HCT116 (cell line): ENCODE measurements at regions not wholly inside any gene's neighbourhood (a gene's known extent, or its start where the extent isn't known, plus 50 kb on each side); places are given as distances from the start of the nearest gene placed in this dataset.
A peak's percentile ranks its signal among the peaks of the same experiment; 100 is the strongest.
"Not testable (repeated sequence)": the region's sequence is repeated elsewhere in the genome, so short reads cannot be mapped to it uniquely, and the experiment has no call there.

Source experiments
- ATAC-seq: fragments of 200-7000 bp; cut with Tn5 transposase; 2 replicates; pipeline ENCODE4 v1.9.1; 2020; ENCODE audit warnings: mild to moderate bottlenecking, moderate library complexity
- BruUV-seq: library from RNA; stranded (reverse); fragments of 400-500 nt; replicated peaks from 2 replicates; lab custom pipeline; 2021; lab: Mats Ljungman, UMichigan
- CTCF ChIA-PET: fragments of 300-600 bp; sonication (Branson Sonifier 250); formaldehyde crosslinking; loops from one replicate; lab custom pipeline; 2021; ENCODE audit warnings: antibody characterized with exemption; lab: Charles Lee
- POLR2A ChIA-PET: fragments of 300-600, 350-600 bp; sonication (Branson Sonifier 250); formaldehyde crosslinking; loops from one replicate; lab custom pipeline; 2021; ENCODE audit warnings: antibody characterized with exemption; lab: Charles Lee
- RAD21 ChIA-PET, 2 experiments: fragments of 300-600 bp; sonication (Branson Sonifier 250); formaldehyde crosslinking; loops; one replicate each; lab custom pipeline; 2023; ENCODE audit warnings: low total read pairs in 2 of 2; ENCODE audit not compliant: uncharacterized antibody in 2 of 2, unreplicated experiment in 2 of 2, low non-redundant PET in 1 of 2; lab: Charles Lee
- DNase-seq: peaks from one replicate; pipeline ENCODE4 v3.0.0-alpha.2; 2010; ENCODE audit warnings: low read depth, low spot score
- H2AFZ ChIP-seq: fragments of 200-600 bp; shearing (Covaris generic), sonication (generic); 2 replicates; pipeline ENCODE4 v1.6.1; 2017; ENCODE audit warnings: low read depth, mixed run types, mixed read lengths, antibody characterized with exemption, low read length; ENCODE audit not compliant: poor library complexity, severe bottlenecking
- H3K27ac ChIP-seq: 2 replicates; pipeline ENCODE4 v1.5.1; 2012; ENCODE audit warnings: low read depth, low read length
- H3K27me3 ChIP-seq: fragments of 200-600 bp; sonication (generic); 2 replicates; pipeline ENCODE4 v1.6.1; 2016; ENCODE audit warnings: mixed run types, low read length, mixed read lengths; ENCODE audit not compliant: insufficient read depth
- H3K36me3 ChIP-seq, 2 experiments: fragments of 200-500 bp in 1 of 2; fragments of 200-600 bp in 1 of 2; sonication (Bioruptor generic) in 1 of 2; sonication (generic) in 1 of 2; 2 replicates each; pipeline versions ENCODE4 v1.5.1 to v1.6.1; 2014 to 2016; ENCODE audit warnings: low read length in 2 of 2, inconsistent platforms in 1 of 2, mixed read lengths in 1 of 2, mixed run types in 1 of 2; ENCODE audit not compliant: insufficient read depth in 2 of 2, control insufficient read depth in 1 of 2
- H3K4me1 ChIP-seq, 2 experiments: fragments of 200-600 bp in 1 of 2; sonication (generic) in 1 of 2; 2 replicates each; pipeline versions ENCODE4 v1.5.1 to v1.6.1; 2012 to 2017; ENCODE audit warnings: low read length in 2 of 2, inconsistent platforms in 1 of 2, mild to moderate bottlenecking in 1 of 2, mixed read lengths in 1 of 2, mixed run types in 1 of 2, moderate library complexity in 1 of 2; ENCODE audit not compliant: insufficient read depth in 2 of 2, control insufficient read depth in 1 of 2
- H3K4me2 ChIP-seq: fragments of 200-600 bp; sonication (generic); 2 replicates; pipeline ENCODE4 v1.6.1; 2017; ENCODE audit warnings: mixed run types, low read length, mixed read lengths
- H3K4me3 ChIP-seq, 2 experiments: fragments of 200-600 bp in 1 of 2; sonication (generic) in 1 of 2; replicated peaks in 1 of 2; 2 replicates each; pipeline ENCODE4 v1.5.1; 2011 to 2016; ENCODE audit warnings: low read length in 2 of 2, control low read depth in 1 of 2, low read depth in 1 of 2, mild to moderate bottlenecking in 1 of 2, mixed read lengths in 1 of 2, mixed run types in 1 of 2
- H3K79me2 ChIP-seq: fragments of 200-600 bp; sonication (generic); 2 replicates; pipeline ENCODE4 v1.6.1; 2017; ENCODE audit warnings: mild to moderate bottlenecking, mixed run types, low read length, moderate library complexity, mixed read lengths; ENCODE audit not compliant: insufficient read depth
- H3K9ac ChIP-seq: fragments of 200-600 bp; sonication (generic); 2 replicates; pipeline ENCODE4 v1.6.1; 2016; ENCODE audit warnings: low read length, mixed read lengths
- H3K9me2 ChIP-seq: fragments of 200-600 bp; sonication (generic), shearing (Covaris generic); 2 replicates; pipeline ENCODE4 v1.6.1; 2017; ENCODE audit warnings: mixed run types, mild to moderate bottlenecking, moderate library complexity; ENCODE audit not compliant: insufficient read depth
- H3K9me3 ChIP-seq, 2 experiments: fragments of 200-500 bp in 1 of 2; fragments of 200-600 bp in 1 of 2; sonication (Bioruptor generic) in 1 of 2; sonication (generic) in 1 of 2; 2 replicates each; pipeline ENCODE4 v1.6.1; 2014 to 2017; ENCODE audit warnings: low read length in 2 of 2, mixed read lengths in 2 of 2, inconsistent platforms in 1 of 2, low read depth in 1 of 2, mild to moderate bottlenecking in 1 of 2, mixed run types in 1 of 2, moderate library complexity in 1 of 2; ENCODE audit not compliant: control insufficient read depth in 1 of 2, insufficient read depth in 1 of 2
- H4K20me1 ChIP-seq: fragments of 200-600 bp; sonication (generic), shearing (Covaris generic); 2 replicates; pipeline ENCODE4 v1.6.1; 2017; ENCODE audit warnings: mixed run types, mild to moderate bottlenecking, moderate library complexity; ENCODE audit not compliant: insufficient read depth
- CTCF ChIP-seq, 3 experiments: fragments of 200-600 bp in 1 of 3; sonication (generic) in 1 of 3; IDR thresholded peaks in 2 of 3; conservative IDR thresholded peaks in 1 of 3; 2 replicates each; pipeline ENCODE4 v1.5.1; 2012 to 2017; ENCODE audit warnings: low read depth in 2 of 3, low read length in 2 of 3, antibody characterized with exemption in 1 of 3, borderline replicate concordance in 1 of 3, control low read depth in 1 of 3, mild to moderate bottlenecking in 1 of 3, mixed read lengths in 1 of 3, mixed run types in 1 of 3, moderate library complexity in 1 of 3; ENCODE audit not compliant: insufficient read depth in 1 of 3
- RAD21 ChIP-seq: IDR thresholded peaks from 2 replicates; pipeline ENCODE4 v1.6.1; 2012; ENCODE audit warnings: low read depth, mild to moderate bottlenecking
- intact Hi-C: fragments of 100-400 bp; cut with micrococcal nuclease; formaldehyde crosslinking; loops from 2 replicates; pipeline ENCODE4 v1.10.0; 2022

DNA sequence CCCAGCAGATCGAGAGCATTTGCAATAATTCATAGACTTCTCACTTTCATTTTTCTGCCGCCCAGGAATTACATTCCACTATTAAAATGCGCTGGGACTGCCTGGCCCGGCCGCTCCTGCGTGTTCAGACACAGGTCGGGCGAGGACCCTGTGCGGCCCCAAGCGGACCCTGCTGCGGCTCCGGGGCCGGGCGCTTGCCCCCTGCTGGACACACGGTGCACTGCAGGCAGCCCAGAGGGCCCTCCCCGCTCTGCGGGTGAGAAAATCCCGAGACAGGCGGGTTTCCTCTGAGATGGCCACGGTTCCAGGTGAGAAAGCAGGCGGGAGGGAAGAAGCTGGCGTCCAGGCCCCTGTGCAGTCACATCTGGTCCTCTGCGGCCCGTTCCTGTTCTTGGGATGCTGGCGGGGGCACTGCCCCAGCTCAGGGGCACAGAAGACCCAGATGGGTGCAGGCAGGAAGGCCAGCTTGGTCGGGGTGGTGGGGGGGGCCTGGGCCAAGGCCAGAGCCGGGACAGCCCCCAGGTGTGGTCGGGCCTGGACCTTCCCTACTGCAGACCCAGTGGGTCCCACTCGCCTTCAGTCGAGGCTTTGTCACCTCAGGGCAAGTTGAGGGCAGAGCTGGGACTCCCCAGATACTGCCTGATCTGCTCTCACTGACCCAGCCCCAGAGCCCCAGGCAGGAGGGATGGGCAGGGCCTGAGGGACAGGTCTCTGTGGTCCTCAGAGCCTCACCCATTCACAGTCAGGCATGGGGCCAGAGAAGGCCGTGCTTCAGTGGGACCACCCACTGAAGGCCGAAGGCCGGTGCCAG lies 135.1 kb downstream of the FAM53A start:
- H4K20me1 ChIP-seq, H3K9me3 ChIP-seq, H3K79me2 ChIP-seq, H3K36me3 ChIP-seq, H3K9ac ChIP-seq, H3K4me1 ChIP-seq, RAD21 ChIA-PET, intact Hi-C loops, DNase-seq, H3K4me3 ChIP-seq, H3K27me3 ChIP-seq: not testable (repeated sequence)
- Histone ChIP-seq H2AFZ (peak overlapping the region; percentile 4), H3K4me2 (peak overlapping the region; percentile 44)
- peak; percentile 95 for ATAC-seq
- POLR2A ChIA-PET: interaction anchor here (0.9 kb wide), 1 partner anchor 17 kb away, joined by 3 read pairs; no protein-coding TSS in a partner anchor
- TF ChIP-seq CTCF (IDR thresholded peaks at IDR 0.05 in 2 of 3, conservative IDR thresholded peaks at IDR 0.05 in 1 of 3; ENCODE audit: borderline replicate concordance in 1 of 3, insufficient read depth in 1 of 3, low read depth in 2 of 3, low read length in 2 of 3) (peak; percentile 63 to 91 (median 79)), RAD21 (peak; percentile 55)
- TF ChIP-seq, all 23 proteins: peak for 2; not testable (repeated sequence) for 21
- H3K9me2 ChIP-seq, BruUV-seq, H3K27ac ChIP-seq: not testable (repeated sequence)
- CTCF ChIA-PET: interaction anchor here (0.7 to 1.5 kb wide), 3 partner anchors 17 to 31 kb away, joined by 3 to 5 read pairs (median 4); no protein-coding TSS in a partner anchor
